ENCODE measurements at regions not wholly inside any gene's neighbourhood (a gene's known extent, or its start where the extent isn't known, plus 50 kb on each side); places are given as distances from the start of the nearest gene placed in this dataset.

DNA sequence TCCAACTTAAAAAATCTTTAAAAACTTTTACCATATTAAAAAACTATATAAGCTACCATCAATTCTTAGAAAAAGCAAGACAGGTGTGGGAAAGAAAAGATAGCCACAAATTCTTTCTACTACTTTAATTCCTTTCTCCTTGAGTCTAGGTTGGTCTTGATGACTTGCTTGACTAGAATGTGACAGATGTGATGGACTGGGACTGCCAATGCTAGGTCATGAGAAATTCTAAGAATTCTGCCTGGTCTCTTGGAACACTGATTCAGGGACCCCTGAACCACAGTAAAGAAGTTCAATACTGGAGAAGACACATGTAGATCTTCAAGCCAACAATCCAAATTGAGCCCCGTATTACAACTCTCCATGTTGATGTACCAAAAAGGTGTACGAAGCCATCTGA, 326.6 kb upstream of the B3GALT2 start:
- no peak for TF ChIP-seq EZH2 (IDR thresholded peaks at IDR 0.05; ENCODE audit: borderline replicate concordance)
- TF ChIP-seq, protein P1, sequence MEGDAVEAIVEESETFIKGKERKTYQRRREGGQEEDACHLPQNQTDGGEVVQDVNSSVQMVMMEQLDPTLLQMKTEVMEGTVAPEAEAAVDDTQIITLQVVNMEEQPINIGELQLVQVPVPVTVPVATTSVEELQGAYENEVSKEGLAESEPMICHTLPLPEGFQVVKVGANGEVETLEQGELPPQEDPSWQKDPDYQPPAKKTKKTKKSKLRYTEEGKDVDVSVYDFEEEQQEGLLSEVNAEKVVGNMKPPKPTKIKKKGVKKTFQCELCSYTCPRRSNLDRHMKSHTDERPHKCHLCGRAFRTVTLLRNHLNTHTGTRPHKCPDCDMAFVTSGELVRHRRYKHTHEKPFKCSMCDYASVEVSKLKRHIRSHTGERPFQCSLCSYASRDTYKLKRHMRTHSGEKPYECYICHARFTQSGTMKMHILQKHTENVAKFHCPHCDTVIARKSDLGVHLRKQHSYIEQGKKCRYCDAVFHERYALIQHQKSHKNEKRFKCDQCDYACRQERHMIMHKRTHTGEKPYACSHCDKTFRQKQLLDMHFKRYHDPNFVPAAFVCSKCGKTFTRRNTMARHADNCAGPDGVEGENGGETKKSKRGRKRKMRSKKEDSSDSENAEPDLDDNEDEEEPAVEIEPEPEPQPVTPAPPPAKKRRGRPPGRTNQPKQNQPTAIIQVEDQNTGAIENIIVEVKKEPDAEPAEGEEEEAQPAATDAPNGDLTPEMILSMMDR (IDR thresholded peaks at IDR 0.05; ENCODE audit: poor library complexity): no peak
